Lower leg skin (tissue), 3 donors: ENCODE measurements at regions not wholly inside any gene's neighbourhood (a gene's known extent, or its start where the extent isn't known, plus 50 kb on each side); places are given as distances from the start of the nearest gene placed in this dataset.

Source experiments
- POLR2A ChIP-seq, 2 donors: fragments of 450-650 bp; IDR thresholded peaks; one replicate each; pipeline ENCODE4 v1.6.1; 2016 to 2017; ENCODE audit warnings: antibody characterized with exemption in 2 of 2, mild to moderate bottlenecking in 1 of 2, moderate library complexity in 1 of 2
- TF ChIP-seq, protein P1 (sequence below), 3 donors: fragments of 450-650 bp; IDR thresholded peaks; one replicate each; pipeline ENCODE4 v1.5.1; 2016; ENCODE audit warnings: antibody characterized with exemption in 3 of 3, mild to moderate bottlenecking in 3 of 3, moderate library complexity in 2 of 3

GRCh38 chr22:48551061-48551460, 1276.6 kb downstream of the BRD1 start:
- no peak for TF ChIP-seq POLR2A (IDR thresholded peaks at IDR 0.05)
- TF ChIP-seq, protein P1, sequence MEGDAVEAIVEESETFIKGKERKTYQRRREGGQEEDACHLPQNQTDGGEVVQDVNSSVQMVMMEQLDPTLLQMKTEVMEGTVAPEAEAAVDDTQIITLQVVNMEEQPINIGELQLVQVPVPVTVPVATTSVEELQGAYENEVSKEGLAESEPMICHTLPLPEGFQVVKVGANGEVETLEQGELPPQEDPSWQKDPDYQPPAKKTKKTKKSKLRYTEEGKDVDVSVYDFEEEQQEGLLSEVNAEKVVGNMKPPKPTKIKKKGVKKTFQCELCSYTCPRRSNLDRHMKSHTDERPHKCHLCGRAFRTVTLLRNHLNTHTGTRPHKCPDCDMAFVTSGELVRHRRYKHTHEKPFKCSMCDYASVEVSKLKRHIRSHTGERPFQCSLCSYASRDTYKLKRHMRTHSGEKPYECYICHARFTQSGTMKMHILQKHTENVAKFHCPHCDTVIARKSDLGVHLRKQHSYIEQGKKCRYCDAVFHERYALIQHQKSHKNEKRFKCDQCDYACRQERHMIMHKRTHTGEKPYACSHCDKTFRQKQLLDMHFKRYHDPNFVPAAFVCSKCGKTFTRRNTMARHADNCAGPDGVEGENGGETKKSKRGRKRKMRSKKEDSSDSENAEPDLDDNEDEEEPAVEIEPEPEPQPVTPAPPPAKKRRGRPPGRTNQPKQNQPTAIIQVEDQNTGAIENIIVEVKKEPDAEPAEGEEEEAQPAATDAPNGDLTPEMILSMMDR (IDR thresholded peaks at IDR 0.05), result no peak
